ENCODE measurements at regions not wholly inside any gene's neighbourhood (a gene's known extent, or its start where the extent isn't known, plus 50 kb on each side); places are given as distances from the start of the nearest gene placed in this dataset.

DNA sequence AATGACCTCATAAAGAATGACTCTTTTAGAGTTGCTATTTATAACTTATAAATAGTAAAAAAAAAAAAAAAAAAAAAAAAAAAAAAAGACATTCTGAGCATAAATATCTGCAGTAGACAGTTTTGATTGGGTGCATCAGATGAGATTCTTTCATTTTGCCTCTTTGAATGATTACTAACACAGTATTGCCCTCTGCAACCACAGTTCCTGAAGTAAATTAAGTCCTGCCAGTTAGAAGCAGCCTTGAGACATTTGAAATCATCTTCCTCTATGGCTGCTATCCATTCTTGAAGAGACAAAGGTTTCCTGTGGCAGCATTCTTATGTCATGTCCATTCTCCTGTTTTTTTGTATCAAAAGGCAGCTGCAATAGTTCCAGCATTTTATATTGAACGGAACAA is 892.4 kb upstream of the MIR17HG start:
- no peak for TF ChIP-seq ZNF354B (CRISPR knock-in tag; IDR thresholded peaks at IDR 0.05)
- TF ChIP-seq KLF6 (CRISPR knock-in tag; IDR thresholded peaks at IDR 0.05; ENCODE audit: borderline replicate concordance), result no peak
- no peak for TF ChIP-seq BHLHE40 (IDR thresholded peaks at IDR 0.05; ENCODE audit: low read length)
- TF ChIP-seq CEBPB (tag; IDR thresholded peaks at IDR 0.05), result no peak
- TF ChIP-seq EP300 (IDR thresholded peaks at IDR 0.05; ENCODE audit: low read length), result no peak
- TF ChIP-seq ZNF253 (CRISPR knock-in tag; conservative IDR thresholded peaks at IDR 0.05), result no peak
- no peak for TF ChIP-seq NFIC (IDR thresholded peaks at IDR 0.05)

All from K562 (cell line).